Jurkat, Clone E6-1 (cell line): ENCODE measurements at regions not wholly inside any gene's neighbourhood (a gene's known extent, or its start where the extent isn't known, plus 50 kb on each side); places are given as distances from the start of the nearest gene placed in this dataset.

ENCODE experiments used
- DNase-seq: peaks from one replicate; pipeline ENCODE4 v3.0.0-alpha.2; 2011; ENCODE audit warnings: low read depth, low spot score
- H3K4me3 ChIP-seq: 2 replicates; pipeline ENCODE4 v1.5.1; 2011; ENCODE audit warnings: mild to moderate bottlenecking, low read length, control low read depth, moderate library complexity

GRCh38 chr13:83621765-83622421 is 260.4 kb downstream of the SLITRK1 start:
- no peak for DNase-seq
- H3K4me3 ChIP-seq = no peak overlapping the region

GRCh38 chr13:83620530-83621220 is 261.6 kb downstream of the SLITRK1 start:
- no peak overlapping the region for H3K4me3 ChIP-seq
- DNase-seq = no peak

GRCh38 chr13:83618966-83619365 is 263.3 kb downstream of the SLITRK1 start:
- H3K4me3 ChIP-seq = no peak overlapping the region
- DNase-seq = no peak

- DNase-seq = no peak
- H3K4me3 ChIP-seq = no peak overlapping the region
Observed at GRCh38 chr13:83613524-83613923, 268.8 kb downstream of the SLITRK1 start.

- DNase-seq = no peak
- no peak overlapping the region for H3K4me3 ChIP-seq
Observed at GRCh38 chr13:83601539-83601938, 280.7 kb downstream of the SLITRK1 start.

- no peak overlapping the region for H3K4me3 ChIP-seq
- no peak for DNase-seq
Observed at GRCh38 chr13:83592095-83592494, 290.2 kb downstream of the SLITRK1 start.

GRCh38 chr13:83589814-83590213 is 292.5 kb downstream of the SLITRK1 start:
- DNase-seq = no peak
- no peak overlapping the region for H3K4me3 ChIP-seq

GRCh38 chr13:83577183-83577582 is 305.1 kb downstream of the SLITRK1 start:
- no peak for DNase-seq
- no peak overlapping the region for H3K4me3 ChIP-seq

GRCh38 chr13:83568019-83568418 is 314.3 kb downstream of the SLITRK1 start:
- DNase-seq = no peak

GRCh38 chr13:83563499-83563898 is 318.8 kb downstream of the SLITRK1 start:
- no peak overlapping the region for H3K4me3 ChIP-seq
- no peak for DNase-seq

More at GRCh38 chr13:83568019-83568418, 314.3 kb downstream of the SLITRK1 start:
- H3K4me3 ChIP-seq = no peak overlapping the region

GRCh38 chr13:83557845-83558244 is 324.4 kb downstream of the SLITRK1 start:
- DNase-seq = no peak
- no peak overlapping the region for H3K4me3 ChIP-seq

GRCh38 chr13:83549671-83550070 is 332.6 kb downstream of the SLITRK1 start:
- no peak overlapping the region for H3K4me3 ChIP-seq
- DNase-seq = no peak

GRCh38 chr13:83547043-83547442 is 335.2 kb downstream of the SLITRK1 start:
- DNase-seq = no peak
- H3K4me3 ChIP-seq = no peak overlapping the region

- H3K4me3 ChIP-seq = no peak overlapping the region
- no peak for DNase-seq
Observed at GRCh38 chr13:83546476-83546875, 335.8 kb downstream of the SLITRK1 start.

- H3K4me3 ChIP-seq = no peak overlapping the region
- DNase-seq = no peak
Observed at GRCh38 chr13:83538636-83539035, 343.6 kb downstream of the SLITRK1 start.

GRCh38 chr13:83536941-83537340 is 345.3 kb downstream of the SLITRK1 start:
- no peak overlapping the region for H3K4me3 ChIP-seq
- no peak for DNase-seq

- no peak for DNase-seq
- H3K4me3 ChIP-seq = no peak overlapping the region
Observed at GRCh38 chr13:83536153-83536552, 346.1 kb downstream of the SLITRK1 start.

GRCh38 chr13:83532809-83533208 is 349.5 kb downstream of the SLITRK1 start:
- DNase-seq = no peak
- no peak overlapping the region for H3K4me3 ChIP-seq

GRCh38 chr13:83531022-83531421 is 351.3 kb downstream of the SLITRK1 start:
- no peak for DNase-seq
- no peak overlapping the region for H3K4me3 ChIP-seq

- no peak for DNase-seq
- no peak overlapping the region for H3K4me3 ChIP-seq
Observed at GRCh38 chr13:83516781-83517180, 365.5 kb downstream of the SLITRK1 start.
